Thoracic aorta (tissue), 2 donors: ENCODE measurements at regions not wholly inside any gene's neighbourhood (a gene's known extent, or its start where the extent isn't known, plus 50 kb on each side); places are given as distances from the start of the nearest gene placed in this dataset.

ENCODE experiments used
- ATAC-seq: fragments of 150-250 bp; one replicate; pipeline ENCODE4 v1.8.0; 2017; ENCODE audit warnings: low read depth; ENCODE audit not compliant: insufficient number of reproducible peaks, low FRiP score
- DNase-seq: peaks from one replicate; pipeline ENCODE4 v3.0.0-alpha.2; 2020; ENCODE audit warnings: low spot score
- H3K27ac ChIP-seq, 2 donors: fragments of 200-600 bp; sonication (generic); 1 replicate in 1 of 2; 2 replicates in 1 of 2; pipeline ENCODE4 v1.5.1; 2016; ENCODE audit warnings: mild to moderate bottlenecking in 2 of 2, moderate library complexity in 2 of 2
- H3K27me3 ChIP-seq: fragments of 200-600 bp; sonication (generic); replicated peaks from 2 replicates; pipeline ENCODE4 v1.6.0; 2016; ENCODE audit warnings: mild to moderate bottlenecking; ENCODE audit not compliant: insufficient read depth
- H3K36me3 ChIP-seq: fragments of 200-600 bp; sonication (generic); one replicate; pipeline ENCODE4 v1.5.1; 2016
- H3K4me1 ChIP-seq, 2 donors: fragments of 200-600 bp; sonication (generic); 1 replicate in 1 of 2; 2 replicates in 1 of 2; pipeline versions ENCODE4 v1.5.1 to v1.6.0; 2016; ENCODE audit warnings: low read depth in 2 of 2, mild to moderate bottlenecking in 1 of 2; ENCODE audit not compliant: control insufficient read depth in 1 of 2
- H3K4me3 ChIP-seq: fragments of 200-600 bp; sonication (generic); 2 replicates; pipeline ENCODE4 v1.5.1; 2016; ENCODE audit warnings: mild to moderate bottlenecking
- H3K9me3 ChIP-seq: fragments of 200-600 bp; sonication (generic); 2 replicates; pipeline ENCODE4 v1.5.1; 2016
- CTCF ChIP-seq: fragments of 200-600 bp; sonication (generic); IDR thresholded peaks from one replicate; pipeline ENCODE4 v1.5.1; 2019; ENCODE audit warnings: antibody characterized with exemption

- H3K4me1 ChIP-seq: no peaks in the 10 kb centered on the region
- DNase-seq: no peak
- no peaks in the 10 kb centered on the region for H3K27me3 ChIP-seq
- H3K9me3 ChIP-seq: no peaks in the 10 kb centered on the region
- no peak for TF ChIP-seq CTCF
- H3K36me3 ChIP-seq: no peaks in the 10 kb centered on the region
- ATAC-seq: no peak
- H3K4me3 ChIP-seq: no peak overlapping the region
- no peak overlapping the region for H3K27ac ChIP-seq
Measured at GRCh38 chr4:95898226-95898625, 58.3 kb downstream of the PDHA2 start.

- ATAC-seq (no peak), DNase-seq (no peak)
- H3K9me3 ChIP-seq: no peaks in the 10 kb centered on the region
- no peak overlapping the region for H3K4me3 ChIP-seq
- no peaks in the 10 kb centered on the region for H3K27me3 ChIP-seq
- no peak overlapping the region for H3K27ac ChIP-seq
- TF ChIP-seq CTCF: no peak
- H3K36me3 ChIP-seq: no peaks in the 10 kb centered on the region
- H3K4me1 ChIP-seq: no peaks in the 10 kb centered on the region
Measured at GRCh38 chr4:95909211-95909610, 69.3 kb downstream of the PDHA2 start.

- Histone ChIP-seq H3K4me3 (no peak overlapping the region), H3K27me3 (no peaks in the 10 kb centered on the region), H3K4me1 (no peaks in the 10 kb centered on the region), H3K27ac (no peak overlapping the region), H3K36me3 (no peaks in the 10 kb centered on the region), H3K9me3 (no peaks in the 10 kb centered on the region)
- ATAC-seq (no peak), DNase-seq (no peak)
- TF ChIP-seq CTCF: no peak
Measured at GRCh38 chr4:95910749-95911148, 70.9 kb downstream of the PDHA2 start.

- DNase-seq (no peak), ATAC-seq (no peak)
Measured at GRCh38 chr4:95921470-95921869, 81.6 kb downstream of the PDHA2 start.

GRCh38 chr4:95929448-95930064 lies 89.7 kb downstream of the PDHA2 start:
- Histone ChIP-seq H3K4me3 (no peak overlapping the region), H3K27me3 (no peaks in the 10 kb centered on the region), H3K36me3 (no peaks in the 10 kb centered on the region), H3K9me3 (no peaks in the 10 kb centered on the region), H3K4me1 (no peaks in the 10 kb centered on the region), H3K27ac (no peak overlapping the region)
- DNase-seq: no peak
- TF ChIP-seq CTCF: no peak
- ATAC-seq: no peak

More at GRCh38 chr4:95921470-95921869, 81.6 kb downstream of the PDHA2 start:
- no peak overlapping the region for H3K27ac ChIP-seq
- no peak for TF ChIP-seq CTCF
- no peaks in the 10 kb centered on the region for H3K9me3 ChIP-seq
- no peaks in the 10 kb centered on the region for H3K27me3 ChIP-seq
- no peaks in the 10 kb centered on the region for H3K4me1 ChIP-seq
- no peak overlapping the region for H3K4me3 ChIP-seq
- no peaks in the 10 kb centered on the region for H3K36me3 ChIP-seq
